ENCODE measurements at regions not wholly inside any gene's neighbourhood (a gene's known extent, or its start where the extent isn't known, plus 50 kb on each side); places are given as distances from the start of the nearest gene placed in this dataset.

DNA sequence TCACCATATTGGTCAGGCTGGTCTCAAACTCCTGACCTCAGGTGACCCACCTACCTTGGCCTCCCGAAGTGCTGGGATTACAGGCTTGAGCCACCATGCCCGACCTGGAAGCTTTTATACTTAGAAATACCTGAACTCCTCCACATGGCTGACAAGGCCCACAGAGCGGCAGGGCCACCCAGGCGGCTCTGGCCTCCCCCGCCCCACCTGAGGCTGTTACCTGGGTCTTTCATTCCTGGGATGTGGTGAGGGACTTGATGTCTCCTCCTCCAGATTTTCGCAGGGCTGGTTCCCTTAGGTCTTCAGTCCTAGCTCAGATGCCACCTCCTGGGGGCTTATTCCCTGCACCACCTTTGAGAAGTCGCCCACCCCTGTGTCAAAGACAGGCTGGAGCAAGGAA is 152.1 kb downstream of the LY86 start:
- Histone ChIP-seq H4K91ac (ENCODE audit: insufficient read length, low read depth, low read length) (no peak overlapping the region), H2BK120ac (ENCODE audit: low read depth, low read length, poor library complexity, severe bottlenecking) (no peak overlapping the region), H2AK5ac (ENCODE audit: insufficient read length, low read length) (no peak overlapping the region), H3K4ac (ENCODE audit: low read depth, low read length) (no peak overlapping the region), H4K20me1 (ENCODE audit: control insufficient read depth, insufficient read depth, insufficient read length) (peaks cover 2% of the 10 kb centered on the region), H4K5ac (ENCODE audit: insufficient read length, low read depth, low read length) (no peak overlapping the region), H3K56ac (ENCODE audit: insufficient read length, low read depth, low read length) (no peak overlapping the region), H4K8ac (replicated peaks; ENCODE audit: insufficient read length, low read depth, low read length) (no peak overlapping the region), H3K4me2 (ENCODE audit: insufficient read depth, insufficient read length, low read length) (no peak overlapping the region), H2AFZ (ENCODE audit: low read length) (no peak overlapping the region), H3K23me2 (ENCODE audit: insufficient read length, low read depth, low read length, poor library complexity, severe bottlenecking) (no peaks in the 10 kb centered on the region), H3K14ac (ENCODE audit: insufficient read depth, low read length) (no peak overlapping the region), H3K27ac (ENCODE audit: insufficient read length, low read depth, low read length) (no peak overlapping the region), H2BK12ac (ENCODE audit: insufficient read length, low read depth, low read length) (no peak overlapping the region), H2BK20ac (ENCODE audit: low read depth, low read length, poor library complexity, severe bottlenecking) (no peak overlapping the region), H3K9ac (ENCODE audit: extremely low read depth, insufficient read length, low read length) (no peak overlapping the region), H2BK5ac (ENCODE audit: insufficient read length, low read length) (no peak overlapping the region), H3K23ac (ENCODE audit: insufficient read length, low read depth, low read length) (no peak overlapping the region), H2BK15ac (ENCODE audit: low read depth, low read length) (no peak overlapping the region), H3T11ph (ENCODE audit: low read length) (no peak overlapping the region), H3K79me2 (ENCODE audit: insufficient read depth, low read length) (no peaks in the 10 kb centered on the region), H3K18ac (ENCODE audit: insufficient read length, low read depth, low read length) (no peak overlapping the region), H3K79me1 (ENCODE audit: insufficient read depth, low read depth, low read length, poor library complexity, severe bottlenecking) (no peaks in the 10 kb centered on the region), H3K4me1 (ENCODE audit: insufficient read depth, low read length) (peaks cover 6% of the 10 kb centered on the region; the same call in 1 of the 2 replicates), H3K9me3 (ENCODE audit: control insufficient read depth, low read depth, low read length) (no peaks in the 10 kb centered on the region), H3K27me3 (ENCODE audit: insufficient read depth, low read length) (no peaks in the 10 kb centered on the region)
- no peak for TF ChIP-seq CTCF (conservative IDR thresholded peaks at IDR 0.05)
- H3K36me3 Mint-ChIP-seq (ENCODE audit: insufficient read depth in 1 of 3, low read depth in 3 of 3): no peaks in the 10 kb centered on the region
- WGBS (ENCODE audit: extremely low coverage, insufficient read length, low lambda C conversion rate): no CpG with 5 or more reads among the region's 7 CpGs
- no peak overlapping the region for H3K4me3 Mint-ChIP-seq
- H3K4me1 Mint-ChIP-seq: peaks cover 26 to 33% of the 10 kb centered on the region in 2 experiments
- no peak overlapping the region for H3K27ac Mint-ChIP-seq
- H3K9me3 Mint-ChIP-seq: peaks cover 0 to 7% of the 10 kb centered on the region in 2 experiments; a peak in 3 of 5 replicates
- DNase-seq: no peak
- 0 out of 2 replicates have a peak, but pooled peaks cover 2% of the 10 kb centered on the region for H3K27me3 Mint-ChIP-seq (ENCODE audit: low read depth)
